ENCODE measurements at regions not wholly inside any gene's neighbourhood (a gene's known extent, or its start where the extent isn't known, plus 50 kb on each side); places are given as distances from the start of the nearest gene placed in this dataset.

DNA sequence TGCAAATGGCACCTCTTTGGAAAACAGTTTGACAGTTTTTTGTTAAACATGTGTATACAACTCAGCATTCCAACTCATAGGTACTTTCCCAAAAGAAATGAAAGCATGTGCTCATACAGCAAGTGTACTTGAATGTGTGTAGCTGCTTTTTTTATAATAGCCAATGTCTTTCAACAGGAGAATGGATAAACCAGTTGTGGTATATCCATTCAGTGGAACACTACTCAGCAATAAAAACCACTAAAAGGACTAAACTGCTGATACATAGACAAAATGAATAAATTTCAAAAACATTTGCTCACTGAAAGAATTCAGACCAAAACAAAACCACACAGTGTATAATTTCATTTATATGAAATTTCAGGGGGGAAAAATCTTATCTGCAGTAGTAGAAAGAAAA, 267.3 kb downstream of the NR2F1-AS1 start:
- DNase-seq, result no peak

DNA sequence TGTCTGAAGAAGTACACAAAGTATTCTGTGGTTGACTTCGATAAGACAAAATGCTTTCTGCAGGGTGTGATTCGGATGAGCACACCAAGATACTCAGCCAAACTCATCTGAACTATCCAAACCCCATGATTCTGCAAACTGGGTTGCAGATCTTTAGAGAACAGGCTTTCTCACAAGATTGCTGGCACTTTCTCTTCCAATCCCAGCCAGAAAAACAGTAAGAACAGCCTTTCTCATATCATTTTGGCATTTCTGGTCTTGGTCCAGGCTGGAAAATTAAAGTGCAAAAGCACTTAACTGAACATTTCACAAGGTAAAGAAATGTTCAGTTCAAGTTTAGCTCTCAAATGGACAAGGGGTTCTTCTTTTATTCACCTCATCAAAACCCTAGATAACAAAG, 269.1 kb downstream of the NR2F1-AS1 start:
- DNase-seq, result no peak

DNA sequence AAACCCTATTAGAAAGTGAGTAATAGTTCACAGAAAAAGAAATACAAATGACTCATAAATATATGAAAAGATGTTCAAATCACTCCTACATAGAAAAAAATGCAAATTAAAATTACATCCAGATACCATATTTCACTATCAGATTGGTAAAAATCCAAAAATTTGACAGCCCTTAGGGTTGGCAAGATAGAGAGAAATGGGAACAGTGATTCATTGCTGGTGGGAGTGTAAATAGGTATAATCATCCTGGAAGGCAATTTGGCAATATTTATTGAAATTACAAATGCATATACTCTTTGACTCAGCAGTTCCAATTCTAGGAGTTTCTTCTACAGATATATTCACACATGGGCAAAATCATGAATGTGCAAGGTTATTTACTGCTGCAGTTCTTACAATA, 273.5 kb downstream of the NR2F1-AS1 start:
- no peak for DNase-seq

DNA sequence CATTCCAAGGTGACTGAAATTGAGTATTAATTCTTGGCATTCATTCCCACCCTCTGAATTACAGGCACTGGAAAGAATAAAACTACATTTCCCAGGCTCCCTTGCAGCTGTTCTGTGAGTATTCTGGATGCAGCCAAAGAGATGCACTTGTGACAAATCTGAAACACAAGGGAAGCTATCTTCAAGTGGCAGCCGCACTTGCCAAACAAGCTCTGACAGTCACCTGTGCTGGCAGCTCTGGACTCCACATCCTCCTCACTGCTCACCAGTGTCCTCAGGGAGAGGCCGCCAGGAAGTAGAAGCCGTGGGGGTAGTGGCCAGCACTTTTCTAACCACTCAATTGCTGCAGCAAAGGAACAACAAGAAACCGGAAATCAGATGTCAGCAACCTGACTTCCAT, 275.0 kb downstream of the NR2F1-AS1 start:
- no peak for DNase-seq

DNA sequence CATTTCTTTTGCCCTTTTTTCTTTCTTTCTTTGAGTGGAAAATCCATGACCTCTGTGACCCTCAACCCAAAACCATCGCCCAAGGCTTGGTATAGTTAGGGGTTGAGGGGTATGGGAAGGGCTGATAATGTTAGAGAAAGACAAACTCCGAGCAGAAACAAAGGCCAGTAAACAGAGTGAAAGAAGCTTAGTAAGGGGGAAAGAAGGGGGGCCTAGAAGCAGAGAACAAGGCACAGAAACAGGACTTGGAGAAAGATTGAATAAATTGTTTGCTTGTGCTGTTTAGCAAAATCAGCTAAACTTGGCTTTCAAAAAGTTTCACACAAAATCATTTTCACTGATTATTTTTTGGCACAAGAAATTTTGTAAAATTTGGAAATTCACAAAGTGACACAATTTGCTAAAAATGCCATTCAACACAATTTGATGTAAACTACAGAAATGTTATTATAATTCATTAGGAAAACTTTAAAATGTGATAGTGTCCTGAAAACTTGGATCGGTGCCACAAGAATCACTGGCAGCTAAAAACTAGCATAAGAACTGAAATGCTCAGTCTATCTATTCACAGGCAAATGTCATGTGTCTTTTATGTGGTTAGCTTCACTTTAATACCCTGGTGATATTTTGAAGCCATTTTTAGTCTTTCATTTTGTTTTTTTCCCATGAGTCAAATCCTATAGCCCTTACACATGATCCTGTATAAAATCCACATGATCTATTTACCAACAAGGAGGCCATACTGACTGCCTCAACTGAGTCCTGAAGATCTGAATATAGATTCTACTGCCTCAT, 276.4 kb downstream of the NR2F1-AS1 start:
- DNase-seq, result peak in 1 of 2 donors; percentile 6

DNA sequence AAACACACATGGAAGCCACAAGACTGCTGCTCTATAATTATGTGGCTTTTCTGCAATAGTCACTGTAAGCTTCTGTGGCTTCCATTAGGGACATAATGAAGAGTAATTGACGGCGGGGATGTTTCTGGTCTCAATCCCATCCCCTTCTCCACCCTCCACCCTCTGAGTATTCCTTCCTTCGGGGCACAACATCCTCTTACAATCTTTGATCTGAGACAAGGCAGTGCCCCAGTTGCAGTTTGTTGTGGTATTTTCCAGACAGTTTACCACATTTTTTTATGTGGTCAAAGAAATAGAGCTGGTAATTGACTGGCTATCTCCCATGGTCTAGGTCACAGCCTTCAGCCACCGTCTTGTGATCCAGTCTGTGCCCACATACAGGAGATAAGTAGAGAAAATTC, 277.7 kb downstream of the NR2F1-AS1 start:
- DNase-seq, result no peak

DNA sequence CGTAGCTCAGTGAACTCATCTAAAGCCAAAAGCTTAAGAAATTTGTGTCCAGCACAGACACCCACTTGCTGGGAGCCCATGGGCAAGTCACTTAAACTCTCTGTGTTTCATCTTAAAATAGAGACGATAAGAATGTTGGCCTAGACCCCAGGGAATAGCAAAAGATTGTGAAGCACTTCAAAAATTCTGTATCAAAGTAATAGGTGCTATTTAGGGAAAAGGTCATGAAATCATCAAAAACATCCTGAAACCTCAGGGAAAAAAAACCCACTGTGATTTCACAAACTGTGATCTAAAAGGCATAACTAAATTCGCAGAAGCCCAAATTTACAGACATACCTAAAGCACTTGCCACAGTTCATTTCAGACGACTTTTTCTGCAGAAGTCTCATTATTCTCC, 278.3 kb downstream of the NR2F1-AS1 start:
- no peak for DNase-seq

DNA sequence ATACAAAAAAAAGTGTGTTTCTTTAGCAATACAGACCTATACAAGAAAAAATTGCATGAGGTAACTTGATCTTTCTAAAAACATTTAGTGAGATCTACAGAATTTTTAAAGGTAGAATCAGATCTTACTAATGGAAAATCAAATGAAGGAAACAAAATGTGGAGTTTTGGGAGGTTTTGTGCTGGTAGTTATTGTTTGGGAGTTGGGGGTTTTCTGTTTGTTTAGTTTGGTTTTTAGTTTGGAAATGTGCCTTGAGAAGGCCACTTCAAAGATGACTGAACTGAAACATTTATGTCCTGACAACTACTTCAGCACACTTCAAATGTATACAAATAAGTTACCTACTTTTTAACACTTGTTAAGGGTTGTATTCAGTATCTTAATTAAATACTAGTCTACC, 280.1 kb downstream of the NR2F1-AS1 start:
- DNase-seq, result no peak

DNA sequence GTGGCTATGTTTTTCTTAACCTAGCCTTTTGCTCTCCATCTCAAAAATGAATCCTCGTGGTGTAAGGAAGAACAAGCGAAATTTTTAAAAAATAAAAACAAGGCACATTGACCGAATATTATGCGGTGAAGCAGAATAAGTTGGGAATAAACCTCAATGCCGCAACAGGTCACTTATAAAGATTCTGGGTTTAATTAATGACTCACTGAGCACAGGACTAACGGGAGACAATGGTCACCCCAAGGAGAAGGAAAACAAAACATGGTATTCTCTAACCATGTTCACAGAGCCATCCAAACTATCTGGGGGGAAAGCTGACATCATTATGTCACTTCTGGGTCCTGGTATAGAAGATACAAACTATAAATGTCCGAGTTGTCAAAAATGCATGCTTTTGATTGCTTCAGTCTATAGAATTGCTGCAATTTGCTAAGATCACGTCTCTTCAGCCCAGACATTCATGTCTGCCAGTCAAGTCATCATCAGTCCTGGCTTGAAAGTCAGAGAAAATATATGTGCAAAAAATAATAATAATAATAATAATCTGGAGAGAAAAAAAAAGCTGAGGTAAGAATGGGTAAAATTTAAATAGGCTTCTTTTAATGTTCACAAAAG, 280.6 kb downstream of the NR2F1-AS1 start:
- DNase-seq, result no peak

DNA sequence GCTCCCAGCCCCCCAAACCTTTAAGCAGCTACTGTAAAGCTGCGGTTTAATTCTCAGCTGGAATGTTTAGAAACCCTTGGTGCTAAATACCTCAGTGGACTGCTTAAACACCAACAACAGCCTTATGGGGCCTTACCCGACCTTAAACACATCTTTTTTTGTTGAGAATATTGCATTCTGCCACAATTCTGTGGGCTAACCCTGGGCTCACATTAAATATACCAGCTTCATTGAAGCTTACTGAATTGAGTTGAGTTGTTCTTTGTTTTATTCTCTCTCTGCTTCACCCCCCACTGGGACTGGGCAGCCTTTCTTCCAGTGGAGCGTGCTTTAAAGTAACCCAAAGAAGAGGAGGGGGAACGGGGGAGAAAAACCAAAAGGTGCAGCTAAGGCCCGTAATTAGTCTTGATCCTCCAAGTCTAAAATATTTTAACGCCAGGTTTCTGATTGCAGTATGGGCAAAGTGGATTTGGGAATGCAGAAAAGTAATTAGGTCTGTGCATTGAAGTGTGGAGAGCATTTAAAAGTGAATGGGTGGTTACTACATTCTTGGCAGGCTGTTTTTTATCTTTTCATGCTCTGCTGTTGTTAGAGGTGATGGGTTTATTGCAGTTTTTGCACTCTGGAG, 281.2 kb downstream of the NR2F1-AS1 start:
- peak; percentile 8 to 57 for DNase-seq

DNA sequence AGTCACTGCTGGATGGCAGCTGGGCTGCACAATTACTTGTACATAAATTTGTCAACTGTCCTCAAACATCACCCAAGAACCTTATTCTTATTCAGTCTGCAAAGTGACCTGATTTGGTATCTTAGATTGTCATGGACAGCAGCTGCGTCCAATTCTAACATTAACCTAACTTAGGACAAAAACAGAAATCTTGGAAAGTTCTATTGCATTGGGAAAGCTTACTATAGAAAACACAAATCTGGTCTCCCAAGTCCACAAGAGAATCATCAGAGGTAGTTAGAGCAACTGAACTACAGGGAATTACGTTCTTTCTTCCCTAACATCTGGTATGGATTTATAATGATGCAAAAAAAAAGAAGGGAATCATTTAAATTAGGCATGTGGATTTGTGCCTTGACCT, 283.9 kb downstream of the NR2F1-AS1 start:
- DNase-seq, result no peak

DNA sequence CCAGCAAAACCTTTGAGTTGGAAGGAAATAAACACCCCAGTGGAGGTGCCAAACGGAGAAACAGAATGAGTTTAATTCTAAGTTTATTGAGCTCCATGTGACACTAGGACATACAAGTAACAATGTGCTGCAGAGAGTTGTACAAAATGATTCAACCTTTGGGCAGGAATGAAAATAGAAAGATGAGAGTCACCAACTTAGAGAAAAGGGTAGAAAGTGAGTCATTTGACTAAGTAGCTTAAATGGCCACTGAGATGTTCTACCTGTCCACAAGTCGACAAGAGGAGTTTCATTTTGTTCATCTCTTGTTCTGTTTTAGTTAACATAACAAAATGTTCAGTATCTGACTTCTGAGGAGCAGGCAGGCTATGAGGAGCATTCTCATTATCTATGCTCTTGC, 284.7 kb downstream of the NR2F1-AS1 start:
- DNase-seq, result no peak

DNA sequence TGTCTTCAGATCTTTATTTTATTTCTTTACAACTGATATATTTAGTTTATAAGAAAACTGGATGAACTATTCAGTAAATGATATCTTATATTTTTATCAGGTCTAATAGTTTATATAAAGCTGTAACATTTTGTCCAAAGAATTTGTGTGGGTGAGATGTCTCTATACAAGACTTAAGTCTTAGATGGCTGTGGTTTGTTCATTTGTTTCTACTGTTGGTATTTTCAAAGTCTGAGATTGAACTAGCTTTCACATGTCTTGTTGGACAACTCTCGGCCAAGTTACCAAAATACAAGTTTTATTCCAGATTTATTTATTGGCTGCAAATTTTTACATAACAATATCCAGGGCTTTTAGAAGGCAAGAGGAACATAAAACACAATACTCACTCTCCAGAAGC, 286.0 kb downstream of the NR2F1-AS1 start:
- DNase-seq, result no peak

DNA sequence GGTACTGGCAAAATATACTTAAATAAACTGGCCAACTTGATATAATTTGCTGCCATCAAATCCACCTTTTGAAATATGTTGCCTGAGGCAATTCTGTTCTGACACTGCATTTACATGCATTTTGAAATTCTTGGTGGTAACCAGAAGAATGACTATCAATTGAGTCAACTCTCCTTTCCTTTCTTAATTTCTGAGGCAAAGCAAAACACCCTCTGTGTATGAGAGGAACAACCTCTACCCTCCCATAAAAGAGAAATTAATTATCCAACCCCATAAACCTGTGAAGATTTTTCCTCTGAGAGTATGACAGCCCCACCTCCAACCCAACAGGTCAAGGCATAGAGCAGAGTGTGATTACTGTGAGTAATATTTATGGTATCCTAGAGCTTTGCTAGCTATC, 286.8 kb downstream of the NR2F1-AS1 start:
- DNase-seq, result no peak

DNA sequence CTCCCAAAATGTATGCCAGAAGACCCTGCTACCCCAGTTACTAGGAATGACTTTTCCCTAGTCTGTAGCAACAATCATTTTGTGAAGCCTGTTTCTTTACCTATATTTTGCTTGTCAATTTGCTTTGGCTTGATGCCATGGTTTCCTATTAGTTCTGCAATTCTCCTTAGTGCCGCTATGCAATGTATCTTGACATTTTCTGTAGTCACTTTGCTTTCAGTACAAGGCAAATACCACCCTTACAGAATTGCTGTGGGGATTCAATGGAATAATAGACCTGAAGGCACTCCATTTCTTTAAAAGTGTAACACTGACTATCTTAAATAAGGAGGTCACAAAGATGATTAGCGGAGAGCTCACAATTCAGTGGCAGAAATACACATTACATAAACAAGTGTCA, 291.1 kb downstream of the NR2F1-AS1 start:
- no peak for DNase-seq

DNA sequence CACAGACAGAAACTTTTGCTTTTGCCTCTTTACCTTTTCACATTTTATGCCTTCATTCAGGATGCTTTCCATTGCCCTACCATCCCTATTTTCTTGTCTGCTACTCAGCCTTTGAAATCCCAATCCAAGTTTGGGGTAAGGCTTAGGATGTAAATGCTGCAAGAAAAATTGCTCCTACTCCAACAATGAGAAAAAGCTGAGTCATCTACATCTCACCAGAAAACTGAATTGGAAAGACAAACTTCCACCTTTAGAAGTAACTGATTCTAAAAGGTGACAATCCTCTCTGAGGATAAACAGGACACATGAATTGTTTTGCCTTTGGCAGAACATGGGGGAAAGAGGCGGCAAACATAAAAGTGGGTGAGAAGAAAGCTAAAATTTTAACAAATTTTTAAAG, 295.6 kb downstream of the NR2F1-AS1 start:
- no peak for DNase-seq

DNA sequence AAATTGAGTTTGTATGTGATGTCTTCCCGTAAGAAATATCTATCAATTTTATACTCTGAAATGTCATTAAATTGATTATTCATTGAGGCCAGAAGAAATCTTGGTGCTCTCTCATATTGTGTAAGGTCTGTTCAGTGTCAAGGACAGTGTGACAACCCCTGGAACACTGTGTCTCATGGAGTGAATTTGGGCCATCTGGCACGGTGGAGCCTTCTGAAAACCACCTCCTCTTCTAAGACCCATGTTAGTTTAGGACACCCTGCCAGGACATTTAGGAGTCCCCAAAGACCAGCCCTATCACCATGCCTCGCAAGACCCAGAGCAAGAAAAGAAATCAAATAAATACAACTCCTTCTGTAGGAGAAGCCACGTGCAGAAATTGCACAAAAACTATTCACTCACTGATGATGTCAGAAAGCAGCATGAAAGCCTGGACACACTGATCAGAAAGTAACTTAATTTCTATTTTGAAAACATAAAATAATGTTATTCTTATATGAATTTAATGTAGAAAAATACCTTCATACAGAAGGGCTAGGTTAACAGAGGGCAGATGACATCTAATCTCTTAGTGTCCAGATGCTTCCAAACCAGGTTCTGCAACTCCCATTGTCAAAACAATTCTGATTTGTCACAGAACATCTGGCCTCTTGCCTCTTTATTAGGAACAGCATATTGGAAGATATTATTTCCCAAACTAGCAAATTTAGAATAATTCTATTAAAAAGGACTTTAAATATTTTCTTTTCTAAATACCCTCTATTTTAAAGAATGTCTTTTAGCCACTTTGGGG, 298.8 kb downstream of the NR2F1-AS1 start:
- no peak for DNase-seq

DNA sequence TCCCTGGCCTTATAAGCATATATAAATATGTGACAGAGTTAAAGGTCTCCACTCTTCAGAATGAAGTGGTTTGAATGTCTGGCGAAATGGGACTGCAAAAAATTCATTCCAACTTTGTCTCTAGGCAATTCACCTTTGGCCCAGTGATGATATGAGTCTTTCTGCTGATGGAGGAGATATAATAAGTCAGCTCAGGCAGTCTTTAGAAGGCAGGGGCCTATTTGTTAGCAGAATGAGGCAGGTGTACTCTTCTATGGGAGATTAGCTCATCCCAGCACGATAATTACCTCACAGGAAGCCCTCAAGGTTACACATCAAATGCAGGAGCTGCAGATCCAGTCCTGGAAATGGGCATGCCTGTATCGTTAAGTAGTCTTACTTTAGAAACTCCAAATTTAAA, 300.5 kb downstream of the NR2F1-AS1 start:
- no peak for DNase-seq

DNA sequence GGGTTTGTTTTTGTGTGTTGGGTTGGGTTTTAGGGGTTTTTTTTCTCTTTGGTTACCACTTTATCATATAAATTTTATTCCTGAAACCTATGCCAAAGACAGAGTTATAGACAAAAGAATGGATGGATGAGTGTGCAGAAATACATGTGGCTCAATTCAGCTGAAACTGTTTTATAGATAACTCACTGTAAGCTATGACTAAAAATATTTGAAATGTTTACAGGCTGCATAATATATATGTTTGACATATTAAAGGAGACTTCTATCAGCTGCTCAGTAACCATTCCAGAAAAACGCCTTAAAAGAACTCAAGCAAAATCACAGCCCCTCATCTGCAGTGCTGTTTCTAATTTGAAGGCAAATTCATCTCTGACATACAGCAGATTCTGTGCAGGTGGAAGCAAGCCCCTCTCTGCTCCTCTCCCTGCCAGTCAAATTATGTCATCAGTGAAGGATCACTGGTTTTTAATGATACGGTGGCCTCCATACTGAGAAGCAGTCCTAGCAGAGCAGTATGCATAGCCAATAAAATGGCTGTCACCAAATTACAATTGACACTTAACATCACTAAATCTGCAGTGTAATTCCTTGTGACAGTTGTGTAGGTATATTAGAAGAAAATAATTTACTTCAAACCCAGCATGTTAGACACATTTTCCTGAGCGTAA, 301.6 kb downstream of the NR2F1-AS1 start:
- DNase-seq, result no peak

DNA sequence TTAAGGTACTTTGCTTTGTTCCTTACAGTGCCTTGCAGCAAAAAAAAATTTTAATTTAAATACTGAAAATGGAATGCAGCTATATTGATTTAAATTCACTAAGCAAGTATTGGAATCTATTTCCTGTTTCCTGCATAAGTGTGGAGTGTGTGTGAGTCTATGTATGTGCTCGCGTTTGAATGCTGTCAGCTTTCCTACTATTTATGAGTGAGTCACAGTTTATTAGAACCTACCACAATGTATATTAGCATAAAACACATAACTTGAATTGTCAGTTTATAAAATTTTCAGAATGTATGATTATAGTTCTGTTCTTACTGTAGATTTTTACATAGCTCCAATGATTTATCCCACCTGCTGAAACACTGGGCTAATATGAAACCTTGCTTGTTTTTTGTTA, 302.1 kb downstream of the NR2F1-AS1 start:
- no peak for DNase-seq

DNA sequence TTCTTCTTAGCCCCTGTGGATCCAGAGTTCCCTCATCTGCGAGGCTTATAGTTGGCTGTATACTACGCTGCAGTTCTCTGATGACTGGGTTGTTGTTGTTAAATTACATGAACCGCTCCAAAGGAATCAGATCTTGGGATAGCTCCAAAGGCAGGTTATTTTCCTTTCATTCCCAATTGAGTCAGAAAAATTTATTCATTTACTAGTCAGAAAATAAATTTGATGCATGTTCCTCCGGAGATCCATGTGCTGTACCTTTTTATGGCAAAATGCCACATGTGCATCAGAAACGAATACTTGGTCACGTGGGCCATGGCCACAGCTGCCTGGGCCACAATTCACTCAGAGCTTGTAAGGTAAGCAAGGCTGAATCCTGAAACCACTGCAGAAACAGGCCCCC, 304.0 kb downstream of the NR2F1-AS1 start:
- DNase-seq, result no peak

DNA sequence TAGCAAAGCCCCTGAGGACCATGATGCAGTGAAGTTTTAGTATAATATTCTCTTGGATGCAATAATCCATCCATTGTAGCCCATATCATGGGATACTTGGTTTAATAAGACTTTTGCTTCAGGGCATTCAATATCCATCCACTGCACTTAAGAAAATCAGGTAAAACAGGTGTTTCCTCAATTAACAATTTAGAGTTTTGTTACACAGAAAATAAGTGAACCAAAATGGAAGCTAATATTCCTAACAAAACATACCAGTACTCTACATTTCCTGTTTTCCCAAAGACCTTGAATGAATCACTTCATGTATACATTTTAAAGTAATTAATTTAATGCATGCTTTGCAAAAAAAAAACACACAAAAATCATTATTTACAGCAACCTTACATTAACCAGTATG, 305.6 kb downstream of the NR2F1-AS1 start:
- DNase-seq, result no peak

DNA sequence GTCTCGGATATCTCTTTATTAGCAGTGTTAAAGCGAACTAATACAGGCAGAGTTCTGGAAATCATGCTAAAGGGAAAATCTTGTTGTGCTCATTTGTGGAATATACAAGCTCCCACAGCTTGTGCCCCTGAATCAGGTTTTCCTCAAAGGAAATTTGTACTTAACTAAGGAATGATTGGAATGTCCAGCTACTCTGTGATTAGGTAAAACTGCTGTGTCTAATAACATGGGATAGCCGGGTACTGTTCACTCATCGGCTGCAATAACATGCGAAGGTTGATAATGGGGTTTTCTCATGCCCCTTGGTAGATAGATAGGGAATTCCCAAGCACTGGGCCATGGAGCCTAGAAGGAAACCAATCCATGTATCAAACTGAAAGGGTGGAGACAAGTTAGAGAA, 306.7 kb downstream of the NR2F1-AS1 start:
- no peak for DNase-seq

Measured in hippocampal formation (tissue), 2 donors.